Thyroid gland (tissue), 4 donors: ENCODE measurements at regions not wholly inside any gene's neighbourhood (a gene's known extent, or its start where the extent isn't known, plus 50 kb on each side); places are given as distances from the start of the nearest gene placed in this dataset.

Experiments used
- DNase-seq, 2 donors: peaks; one replicate each; pipeline ENCODE4 v3.0.0-alpha.2; 2019
- H3K27ac ChIP-seq, 3 donors: fragments of 200-600 bp; sonication (generic); 1 replicate in 2 of 3; 2 replicates in 1 of 3; pipeline ENCODE4 v1.5.1; 2016 to 2019; ENCODE audit warnings: mild to moderate bottlenecking in 1 of 3, moderate library complexity in 1 of 3
- H3K27me3 ChIP-seq: fragments of 200-600 bp; sonication (generic); one replicate; pipeline ENCODE4 v1.5.1; 2019
- H3K36me3 ChIP-seq, 2 donors: fragments of 200-600 bp; sonication (generic); one replicate each; pipeline ENCODE4 v1.5.1; 2016 to 2019
- H3K4me1 ChIP-seq, 2 donors: fragments of 200-600 bp; sonication (generic); one replicate each; pipeline ENCODE4 v1.5.1; 2017 to 2019
- H3K4me3 ChIP-seq, 3 donors: fragments of 200-600 bp; sonication (generic); replicated peaks in 1 of 3; 1 replicate in 2 of 3; 2 replicates in 1 of 3; pipeline ENCODE4 v1.5.1; 2016; ENCODE audit warnings: mild to moderate bottlenecking in 1 of 3
- H3K9me3 ChIP-seq: fragments of 200-600 bp; sonication (generic); one replicate; pipeline ENCODE4 v1.5.1; 2017
- POLR2A ChIP-seq, 2 donors: fragments of 450-650 bp; IDR thresholded peaks; one replicate each; pipeline ENCODE4 v1.6.1; 2017; ENCODE audit warnings: antibody characterized with exemption in 2 of 2, mild to moderate bottlenecking in 2 of 2, moderate library complexity in 1 of 2
- WGBS, 2 donors: methylation state at CpG; one replicate each; pipeline ENCODE4 v1.1.5; 2017; 5-methylcytosine and 5-hydroxymethylcytosine counted together
- intact Hi-C: fragments of 100-400 bp; cut with DNase I; formaldehyde crosslinking; loops from one replicate; pipeline ENCODE4 v1.15.1; 2023
- TF ChIP-seq, protein P1 (sequence below), 6 experiments: fragments of 200-600 bp in 3 of 6; fragments of 450-650 bp in 3 of 6; sonication (generic) in 3 of 6; IDR thresholded peaks; one replicate each; pipeline ENCODE4 v1.5.1; 2016 to 2019; ENCODE audit warnings: antibody characterized with exemption in 6 of 6, mild to moderate bottlenecking in 2 of 6, inconsistent platforms in 1 of 6, moderate library complexity in 1 of 6

DNA sequence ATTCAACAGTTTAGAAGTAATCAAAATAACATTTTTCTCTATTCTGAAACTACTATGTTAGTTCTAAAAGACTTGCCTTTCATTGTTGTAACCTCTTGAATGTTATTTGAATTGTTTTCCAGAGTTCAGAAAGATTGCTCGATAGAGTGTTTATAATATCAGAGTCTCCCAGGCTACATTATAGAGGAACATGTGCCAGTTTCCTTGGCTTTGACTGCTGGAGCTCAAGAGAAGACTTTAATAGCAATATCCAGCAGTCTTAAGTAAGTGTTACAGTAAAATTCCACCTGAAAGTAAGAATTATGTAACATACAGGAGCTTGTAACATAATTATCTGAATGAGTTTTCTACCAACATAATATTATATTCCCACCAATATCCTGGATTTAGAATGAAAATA lies 991.8 kb upstream of the ADGRB3 start:
- DNase-seq, result no peak
- Histone ChIP-seq H3K27ac (no peak overlapping the region), H3K9me3 (no peaks in the 10 kb centered on the region), H3K36me3 (no peaks in the 10 kb centered on the region), H3K4me3 (no peak overlapping the region), H3K27me3 (no peaks in the 10 kb centered on the region), H3K4me1 (no peaks in the 10 kb centered on the region)
- intact Hi-C loops, result no loop called here
- TF ChIP-seq, protein P1, sequence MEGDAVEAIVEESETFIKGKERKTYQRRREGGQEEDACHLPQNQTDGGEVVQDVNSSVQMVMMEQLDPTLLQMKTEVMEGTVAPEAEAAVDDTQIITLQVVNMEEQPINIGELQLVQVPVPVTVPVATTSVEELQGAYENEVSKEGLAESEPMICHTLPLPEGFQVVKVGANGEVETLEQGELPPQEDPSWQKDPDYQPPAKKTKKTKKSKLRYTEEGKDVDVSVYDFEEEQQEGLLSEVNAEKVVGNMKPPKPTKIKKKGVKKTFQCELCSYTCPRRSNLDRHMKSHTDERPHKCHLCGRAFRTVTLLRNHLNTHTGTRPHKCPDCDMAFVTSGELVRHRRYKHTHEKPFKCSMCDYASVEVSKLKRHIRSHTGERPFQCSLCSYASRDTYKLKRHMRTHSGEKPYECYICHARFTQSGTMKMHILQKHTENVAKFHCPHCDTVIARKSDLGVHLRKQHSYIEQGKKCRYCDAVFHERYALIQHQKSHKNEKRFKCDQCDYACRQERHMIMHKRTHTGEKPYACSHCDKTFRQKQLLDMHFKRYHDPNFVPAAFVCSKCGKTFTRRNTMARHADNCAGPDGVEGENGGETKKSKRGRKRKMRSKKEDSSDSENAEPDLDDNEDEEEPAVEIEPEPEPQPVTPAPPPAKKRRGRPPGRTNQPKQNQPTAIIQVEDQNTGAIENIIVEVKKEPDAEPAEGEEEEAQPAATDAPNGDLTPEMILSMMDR (IDR thresholded peaks at IDR 0.05), result no peak
- WGBS, 2 donors, result 67 to 74% methylated on average over 1 of the region's 1 CpG

DNA sequence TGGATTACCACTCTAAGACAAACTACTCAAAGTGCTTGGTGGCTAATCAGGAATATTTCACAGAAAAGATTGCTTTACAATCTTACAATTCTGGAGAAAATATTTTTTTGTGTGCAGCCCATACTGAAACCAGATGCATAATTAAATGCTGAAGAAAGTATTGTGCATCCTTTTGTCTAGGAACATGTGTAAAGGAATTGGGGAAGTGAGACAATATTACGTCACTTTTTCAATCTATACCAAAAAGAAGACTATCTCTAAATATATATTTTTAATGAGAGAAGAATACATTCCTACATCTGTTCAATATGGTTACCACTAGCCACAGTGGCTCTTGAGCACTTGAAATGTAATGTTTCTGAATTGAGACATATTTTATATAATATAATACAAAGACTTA lies 992.5 kb upstream of the ADGRB3 start:
- Histone ChIP-seq H3K9me3 (no peaks in the 10 kb centered on the region), H3K4me1 (no peaks in the 10 kb centered on the region), H3K27ac (no peak overlapping the region), H3K27me3 (no peaks in the 10 kb centered on the region), H3K36me3 (no peaks in the 10 kb centered on the region), H3K4me3 (no peak overlapping the region)
- no peak for TF ChIP-seq POLR2A (IDR thresholded peaks at IDR 0.05)
- TF ChIP-seq, protein P1 (IDR thresholded peaks at IDR 0.05), result no peak
- WGBS, 2 donors, result 33 to 95% methylated on average over 1 of the region's 1 CpG
- intact Hi-C loops, result no loop called here
- no peak for DNase-seq

DNA sequence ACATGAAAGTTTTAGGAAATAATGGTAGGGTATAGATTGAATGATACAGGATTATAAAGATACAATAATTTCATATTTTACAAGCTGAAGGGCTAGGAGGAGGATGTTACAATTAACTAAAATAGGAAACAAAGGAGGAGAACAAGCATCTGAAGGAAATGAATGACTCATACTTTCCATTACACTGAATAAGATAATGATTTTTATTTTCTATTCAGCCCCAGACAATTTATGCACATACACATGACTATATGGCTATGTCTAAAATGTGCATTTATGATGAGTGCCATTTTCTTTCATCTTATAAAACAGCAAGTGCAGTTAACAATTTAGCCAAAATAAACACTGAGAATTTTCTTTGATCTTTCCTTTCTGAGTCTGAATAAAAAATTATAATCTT lies 994.6 kb upstream of the ADGRB3 start:
- H3K9me3 ChIP-seq, result no peaks in the 10 kb centered on the region
- intact Hi-C loops, result no loop called here
- no peak overlapping the region for H3K27ac ChIP-seq
- TF ChIP-seq, protein P1 (IDR thresholded peaks at IDR 0.05), result no peak
- TF ChIP-seq POLR2A (IDR thresholded peaks at IDR 0.05), result no peak
- H3K27me3 ChIP-seq, result no peaks in the 10 kb centered on the region
- no peaks in the 10 kb centered on the region for H3K4me1 ChIP-seq
- DNase-seq, result no peak
- H3K36me3 ChIP-seq, result no peaks in the 10 kb centered on the region
- no peak overlapping the region for H3K4me3 ChIP-seq

DNA sequence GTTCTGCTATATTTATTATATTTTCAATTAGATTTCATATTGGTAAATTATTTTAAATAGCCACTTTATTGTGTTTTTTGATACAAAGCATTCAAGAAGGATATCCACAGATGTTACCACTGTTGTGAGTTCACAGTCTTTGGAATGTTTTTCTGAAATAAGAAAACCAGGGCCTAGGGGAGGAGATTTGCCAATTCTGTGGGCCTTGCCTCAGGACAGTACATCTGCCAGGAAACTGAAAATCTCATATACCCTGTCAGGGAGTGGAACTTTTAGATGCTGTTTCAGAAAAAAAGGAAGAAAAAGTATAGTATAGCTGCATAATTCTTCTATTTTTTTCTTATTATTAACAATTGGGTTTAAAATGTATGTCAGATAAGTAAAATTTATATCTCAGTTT lies 995.9 kb upstream of the ADGRB3 start:
- intact Hi-C loops, result no loop called here
- Histone ChIP-seq H3K36me3 (no peaks in the 10 kb centered on the region), H3K4me3 (no peak overlapping the region), H3K9me3 (no peaks in the 10 kb centered on the region), H3K4me1 (no peaks in the 10 kb centered on the region), H3K27ac (no peak overlapping the region), H3K27me3 (no peaks in the 10 kb centered on the region)
- no peak for DNase-seq
- TF ChIP-seq POLR2A (IDR thresholded peaks at IDR 0.05), result no peak
- TF ChIP-seq, protein P1 (IDR thresholded peaks at IDR 0.05), result no peak

DNA sequence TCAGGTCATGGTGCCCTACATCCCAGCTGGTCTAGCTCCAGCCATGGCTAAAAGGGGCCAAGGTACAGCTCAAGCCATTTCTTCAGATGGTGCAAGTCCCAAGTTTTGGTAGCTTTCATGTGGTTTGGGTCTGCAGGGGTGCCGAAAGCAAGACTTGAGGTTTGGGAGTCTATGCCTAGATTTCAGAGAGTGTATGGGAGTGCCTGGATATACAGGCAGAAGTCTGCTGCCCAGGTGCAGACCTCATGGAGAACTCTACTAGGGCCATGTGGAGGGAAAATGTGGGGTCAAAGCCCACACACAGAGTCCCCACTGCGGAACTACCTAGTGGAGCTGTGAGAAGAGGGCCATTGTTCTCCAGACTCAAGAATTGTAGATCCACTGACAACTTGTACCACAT lies 1000.9 kb upstream of the ADGRB3 start:
- Histone ChIP-seq H3K4me3 (no peak overlapping the region), H3K27ac (no peak overlapping the region), H3K9me3 (no peaks in the 10 kb centered on the region), H3K4me1 (no peaks in the 10 kb centered on the region), H3K36me3 (no peaks in the 10 kb centered on the region), H3K27me3 (no peaks in the 10 kb centered on the region)
- DNase-seq, result no peak
- TF ChIP-seq, protein P1 (IDR thresholded peaks at IDR 0.05), result no peak
- WGBS, 2 donors, result 89% methylated on average over 2 of the region's 2 CpGs; no CpG with 5 or more reads in 1 of the 2 donors
- intact Hi-C loops, result no loop called here
